ENCODE measurements at regions not wholly inside any gene's neighbourhood (a gene's known extent, or its start where the extent isn't known, plus 50 kb on each side); places are given as distances from the start of the nearest gene placed in this dataset.

- Histone ChIP-seq H3K9me3 (ENCODE audit: low read depth, low read length) (no peaks in the 10 kb centered on the region), H3K4me2 (ENCODE audit: insufficient read depth, low read length) (no peak overlapping the region), H3K4me3 (ENCODE audit: insufficient read depth, low read length) (no peak overlapping the region), H3K4me1 (ENCODE audit: insufficient read depth, low read length) (peaks cover 18% of the 10 kb centered on the region), H3K27ac (ENCODE audit: low read depth, low read length) (no peak overlapping the region), H2AFZ (ENCODE audit: low read length) (no peak overlapping the region), H4K20me1 (ENCODE audit: insufficient read depth, low read length) (no peaks in the 10 kb centered on the region), H3K27me3 (ENCODE audit: insufficient read depth, low read length) (no peaks in the 10 kb centered on the region), H3K36me3 (ENCODE audit: insufficient read depth, low read length) (no peaks in the 10 kb centered on the region), H3K79me2 (ENCODE audit: insufficient read depth, low read length) (no peaks in the 10 kb centered on the region)
- no peak for TF ChIP-seq CTCF (IDR thresholded peaks at IDR 0.05; ENCODE audit: extremely low read depth, low read depth, low read length)
- no peak for DNase-seq (ENCODE audit: insufficient read length, low spot score, missing footprints)
These were observed 89.7 kb upstream of the CPM start for GRCh38 chr12:69022674-69023073.

- Histone ChIP-seq H3K4me2 (ENCODE audit: insufficient read depth, low read length) (no peak overlapping the region), H3K4me1 (ENCODE audit: insufficient read depth, low read length) (peaks cover 23% of the 10 kb centered on the region), H4K20me1 (ENCODE audit: insufficient read depth, low read length) (no peaks in the 10 kb centered on the region), H2AFZ (ENCODE audit: low read length) (peak overlapping the region; percentile 27), H3K27me3 (ENCODE audit: insufficient read depth, low read length) (no peaks in the 10 kb centered on the region), H3K27ac (ENCODE audit: low read depth, low read length) (no peak overlapping the region), H3K9me3 (ENCODE audit: low read depth, low read length) (no peaks in the 10 kb centered on the region), H3K36me3 (ENCODE audit: insufficient read depth, low read length) (no peaks in the 10 kb centered on the region), H3K79me2 (ENCODE audit: insufficient read depth, low read length) (no peaks in the 10 kb centered on the region), H3K4me3 (ENCODE audit: insufficient read depth, low read length) (no peak overlapping the region)
- no peak for TF ChIP-seq CTCF (IDR thresholded peaks at IDR 0.05; ENCODE audit: extremely low read depth, low read depth, low read length)
- DNase-seq (ENCODE audit: insufficient read length, low spot score, missing footprints) = no peak
These were observed 90.9 kb upstream of the CPM start for GRCh38 chr12:69023840-69024239.

- no peaks in the 10 kb centered on the region for H3K79me2 ChIP-seq (ENCODE audit: insufficient read depth, low read length)
- DNase-seq (ENCODE audit: insufficient read length, low spot score, missing footprints) = peak; percentile 26
- H3K27ac ChIP-seq (ENCODE audit: low read depth, low read length) = peak overlapping the region; percentile 28
- H3K4me3 ChIP-seq (ENCODE audit: insufficient read depth, low read length) = peak overlapping the region; percentile 49
- peak overlapping the region; percentile 64 for H2AFZ ChIP-seq (ENCODE audit: low read length)
- no peaks in the 10 kb centered on the region for H3K36me3 ChIP-seq (ENCODE audit: insufficient read depth, low read length)
- H3K4me2 ChIP-seq (ENCODE audit: insufficient read depth, low read length) = peak overlapping the region; percentile 66
- no peaks in the 10 kb centered on the region for H4K20me1 ChIP-seq (ENCODE audit: insufficient read depth, low read length)
- peaks cover 23% of the 10 kb centered on the region for H3K4me1 ChIP-seq (ENCODE audit: insufficient read depth, low read length)
- no peaks in the 10 kb centered on the region for H3K9me3 ChIP-seq (ENCODE audit: low read depth, low read length)
- no peaks in the 10 kb centered on the region for H3K27me3 ChIP-seq (ENCODE audit: insufficient read depth, low read length)
- TF ChIP-seq CTCF (IDR thresholded peaks at IDR 0.05; ENCODE audit: extremely low read depth, low read depth, low read length) = no peak
These were observed 91.4 kb upstream of the CPM start for GRCh38 chr12:69024413-69024812.

GRCh38 chr12:69024907-69025306 is 91.9 kb upstream of the CPM start:
- DNase-seq (ENCODE audit: insufficient read length, low spot score, missing footprints) = no peak
- Histone ChIP-seq H3K4me1 (ENCODE audit: insufficient read depth, low read length) (peaks cover 23% of the 10 kb centered on the region), H3K4me2 (ENCODE audit: insufficient read depth, low read length) (peak overlapping the region; percentile 66), H3K27ac (ENCODE audit: low read depth, low read length) (peak overlapping the region; percentile 28), H3K36me3 (ENCODE audit: insufficient read depth, low read length) (no peaks in the 10 kb centered on the region), H3K27me3 (ENCODE audit: insufficient read depth, low read length) (no peaks in the 10 kb centered on the region), H3K79me2 (ENCODE audit: insufficient read depth, low read length) (no peaks in the 10 kb centered on the region), H3K4me3 (ENCODE audit: insufficient read depth, low read length) (peak overlapping the region; percentile 49), H3K9me3 (ENCODE audit: low read depth, low read length) (no peaks in the 10 kb centered on the region), H4K20me1 (ENCODE audit: insufficient read depth, low read length) (no peaks in the 10 kb centered on the region), H2AFZ (ENCODE audit: low read length) (peak overlapping the region; percentile 64)
- TF ChIP-seq CTCF (IDR thresholded peaks at IDR 0.05; ENCODE audit: extremely low read depth, low read depth, low read length) = no peak

Data from osteoblast (primary cell).